EH (cell line): ENCODE measurements at regions not wholly inside any gene's neighbourhood (a gene's known extent, or its start where the extent isn't known, plus 50 kb on each side); places are given as distances from the start of the nearest gene placed in this dataset.

Experiments
- DNase-seq: peaks from one replicate; pipeline ENCODE4 v3.0.0-alpha.2; 2015; ENCODE audit warnings: low read depth

DNA sequence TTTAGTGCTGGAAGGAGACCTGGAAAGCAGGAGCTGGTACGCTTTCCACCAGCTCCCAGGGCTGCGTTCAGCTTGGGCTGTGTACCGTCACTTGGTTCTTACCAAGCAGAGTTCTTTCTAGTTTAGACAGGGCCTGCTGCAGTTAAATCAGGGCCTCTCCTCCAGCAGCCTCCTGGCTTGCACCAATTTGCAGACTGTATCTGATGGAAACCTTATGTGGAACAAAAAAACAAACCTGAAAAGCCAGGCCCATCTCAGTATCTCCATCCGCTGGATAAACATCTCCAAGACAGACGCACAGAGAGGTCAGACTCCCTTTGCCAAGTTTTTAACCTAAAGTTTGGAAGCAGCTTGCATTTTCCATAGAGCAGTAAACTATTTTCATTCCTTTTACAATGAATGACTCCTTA, 288.6 kb upstream of the SORL1-AS1 start:
- peak; percentile 11 for DNase-seq

DNA sequence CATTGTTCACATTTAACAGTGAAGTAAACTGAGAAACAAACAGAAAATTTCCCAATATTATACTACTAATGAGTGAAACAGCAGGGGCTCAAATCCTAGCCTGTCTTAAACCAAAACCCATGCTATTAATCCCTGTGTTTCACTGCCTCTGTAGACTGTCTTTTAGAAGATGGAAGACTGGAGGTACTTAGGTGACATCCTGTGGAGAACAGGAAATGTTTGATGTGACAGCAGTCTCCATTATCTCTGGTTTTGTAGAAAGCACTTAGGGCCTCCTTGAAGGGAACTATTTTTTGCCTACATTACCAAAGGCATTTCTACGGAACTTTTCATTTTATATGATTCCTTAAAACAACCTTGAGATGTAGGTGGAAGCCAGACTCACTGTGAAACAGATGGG, 288.1 kb upstream of the SORL1-AS1 start:
- no peak for DNase-seq

DNA sequence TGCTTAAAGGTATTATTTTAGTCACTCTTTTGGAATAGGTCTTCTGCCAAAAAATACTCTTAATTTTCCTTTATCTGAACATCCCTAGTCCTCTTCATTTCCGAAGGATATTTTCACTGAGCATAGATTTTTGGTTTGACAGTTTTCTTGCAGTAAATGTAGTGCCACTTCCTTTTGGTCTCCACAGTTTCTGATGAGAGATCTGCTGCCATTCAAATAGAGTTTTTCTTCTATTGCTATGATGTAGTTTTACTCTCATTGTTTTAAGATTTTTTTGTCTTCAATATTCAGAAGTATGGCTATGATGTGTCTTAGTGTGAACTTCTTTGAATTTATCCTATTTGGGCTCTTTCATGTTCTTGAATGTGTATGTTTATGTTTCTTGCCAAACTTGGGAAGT, 281.1 kb upstream of the SORL1-AS1 start:
- no peak for DNase-seq

DNA sequence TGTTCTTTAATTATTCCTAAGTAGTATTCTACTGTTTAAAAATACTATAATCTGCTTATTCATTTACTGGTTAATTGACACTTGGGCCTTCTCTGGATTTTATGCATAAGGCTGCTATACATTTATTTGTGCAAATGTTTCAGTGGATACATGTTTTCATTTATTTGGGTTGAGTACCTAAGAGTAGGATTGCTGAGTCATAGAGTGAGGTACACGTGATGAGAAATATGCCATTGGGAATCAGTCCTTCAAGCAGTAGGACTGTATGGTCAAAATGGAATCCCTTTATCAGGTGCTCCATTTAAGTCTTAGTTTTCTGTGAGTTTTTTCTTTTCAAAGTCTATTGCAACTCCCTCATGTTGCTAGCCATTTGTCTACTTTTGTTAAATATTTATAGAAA, 275.2 kb upstream of the SORL1-AS1 start:
- no peak for DNase-seq

DNA sequence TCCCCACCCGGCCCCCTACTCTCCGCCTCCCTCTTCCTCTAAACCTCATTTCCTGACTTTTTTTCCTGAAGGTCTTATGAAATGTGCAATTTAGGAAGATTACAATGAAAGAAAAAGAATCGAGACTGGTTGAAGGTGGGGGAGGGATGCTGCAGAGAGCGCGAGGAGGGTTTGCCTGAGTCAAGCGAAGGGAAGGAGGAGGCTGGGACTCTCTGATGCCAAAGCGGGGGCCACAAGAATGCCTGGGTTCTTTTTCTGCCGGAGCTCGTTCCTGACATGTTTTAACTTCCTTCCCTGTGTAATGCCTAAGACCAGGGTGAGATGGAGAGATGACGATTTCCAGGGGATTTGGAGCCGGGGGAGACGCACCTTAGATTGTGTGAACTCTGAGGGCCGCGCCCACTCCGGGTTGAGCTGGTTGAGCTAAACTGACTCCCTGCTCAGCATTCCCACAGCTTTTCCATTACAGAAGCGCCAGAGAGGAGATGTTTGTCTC, 270.5 kb upstream of the SORL1-AS1 start:
- peak; percentile 27 for DNase-seq

DNA sequence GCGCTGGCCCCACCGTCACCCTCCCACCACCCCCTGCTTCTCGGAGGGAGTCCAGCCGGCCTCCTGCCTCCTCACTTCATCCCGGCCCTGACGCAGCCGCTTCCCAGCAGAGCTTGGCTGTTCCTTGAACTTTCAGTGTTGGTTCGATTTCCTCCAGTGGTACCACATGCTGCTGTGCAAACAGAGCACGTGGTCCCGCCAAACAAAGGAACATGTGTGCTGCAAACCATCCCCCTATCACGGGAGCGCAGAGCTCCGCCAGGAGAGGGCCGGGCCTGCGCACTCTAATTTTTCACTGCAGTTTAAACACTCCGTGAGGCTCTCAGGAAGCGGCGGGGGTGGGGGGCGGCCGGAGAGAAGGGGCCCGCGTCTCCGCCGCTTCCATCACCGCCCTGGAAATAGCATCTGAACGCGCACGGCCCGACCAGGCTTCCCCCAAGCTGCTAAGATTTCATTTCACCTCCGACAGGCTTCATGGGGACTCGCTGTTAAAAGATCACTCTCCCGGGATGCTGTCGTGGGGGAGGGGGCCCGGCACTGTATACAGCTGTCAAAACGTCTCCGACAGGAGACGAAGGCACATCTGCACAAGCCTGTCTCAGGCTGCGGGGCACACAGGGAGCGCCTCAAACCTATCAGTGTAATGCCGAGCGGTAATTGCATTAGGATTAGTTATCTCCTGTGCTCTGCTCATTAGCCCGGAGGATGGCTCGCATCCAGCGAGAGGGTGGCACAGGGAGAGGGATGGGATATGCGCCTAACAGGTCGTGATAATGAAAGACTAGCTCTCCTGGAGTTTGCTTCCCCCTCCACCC, 269.9 kb upstream of the SORL1-AS1 start:
- DNase-seq = peak; percentile 68

DNA sequence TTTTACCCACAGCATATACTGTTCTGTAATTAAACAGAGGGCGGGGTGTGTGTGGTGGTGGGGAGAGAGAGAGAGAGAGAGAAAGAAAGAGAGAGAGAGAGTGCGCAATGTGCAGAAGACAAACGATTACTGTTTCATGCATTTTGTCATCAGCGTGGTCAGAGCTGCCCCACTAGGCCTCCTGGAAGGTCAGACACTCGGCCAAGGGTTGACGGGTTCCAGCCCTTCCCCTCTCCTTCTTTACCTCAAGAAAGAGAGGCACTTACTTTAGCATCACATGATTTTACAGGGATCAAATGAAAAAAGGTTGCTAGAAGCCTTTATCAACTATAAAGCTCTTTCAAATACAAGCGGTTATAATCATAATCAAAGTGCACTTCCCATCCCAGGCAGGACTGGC, 269.2 kb upstream of the SORL1-AS1 start:
- no peak for DNase-seq

DNA sequence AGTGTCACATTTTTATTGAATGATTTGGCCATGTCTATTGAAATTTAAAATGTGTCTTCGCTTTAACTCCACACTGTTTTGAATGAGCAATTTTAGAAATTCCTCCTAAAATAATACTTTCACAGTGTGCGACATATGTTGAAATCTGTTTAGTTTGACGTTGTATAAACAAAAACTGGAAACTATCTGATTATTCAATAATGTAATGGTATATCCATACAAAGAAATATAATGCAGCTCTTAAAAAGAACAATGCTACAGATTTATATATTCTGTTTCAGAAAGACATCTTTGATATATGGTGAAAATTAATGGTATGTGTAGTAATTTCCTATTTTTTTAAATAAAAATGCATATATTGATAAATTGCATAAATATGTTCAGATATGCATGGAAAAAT, 268.7 kb upstream of the SORL1-AS1 start:
- DNase-seq = no peak

DNA sequence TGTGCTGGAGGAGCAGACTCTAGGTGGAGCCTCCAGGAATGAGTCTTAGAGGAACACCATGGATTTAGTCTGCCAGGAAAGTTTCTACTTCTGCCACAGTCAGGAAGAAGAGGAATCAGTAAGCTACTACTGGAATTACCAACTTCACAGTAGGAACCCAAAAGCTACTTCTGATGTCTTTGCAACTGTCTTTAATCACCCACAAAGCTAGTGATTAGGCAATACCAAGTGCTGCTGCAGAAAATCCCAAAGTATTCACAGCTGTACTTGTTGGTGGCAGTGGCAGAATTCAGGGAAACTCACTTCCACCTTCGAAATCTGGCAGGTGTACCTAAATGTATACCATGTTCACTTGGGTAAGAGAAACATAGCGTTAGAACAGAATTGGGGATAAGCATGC, 264.5 kb upstream of the SORL1-AS1 start:
- no peak for DNase-seq

DNA sequence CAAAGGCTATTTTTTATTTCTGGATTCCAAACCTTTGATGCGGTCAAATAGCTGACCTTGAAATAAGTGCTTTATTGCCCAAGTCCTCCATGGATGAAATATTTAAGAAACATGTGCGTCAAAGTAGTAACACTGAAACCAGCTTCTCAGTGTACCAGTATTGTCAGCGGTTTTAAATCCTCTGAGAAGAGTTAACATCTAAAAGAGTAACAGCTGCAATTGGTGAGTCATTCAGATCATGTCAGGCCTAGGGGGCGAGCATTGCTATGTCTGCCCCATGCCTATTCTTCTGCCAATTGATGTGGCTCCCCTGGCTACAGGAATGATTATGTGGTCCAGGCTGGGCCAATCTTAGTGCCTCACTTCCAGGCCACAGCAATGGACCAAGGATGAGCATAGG, 263.3 kb upstream of the SORL1-AS1 start:
- peak; percentile 33 for DNase-seq

DNA sequence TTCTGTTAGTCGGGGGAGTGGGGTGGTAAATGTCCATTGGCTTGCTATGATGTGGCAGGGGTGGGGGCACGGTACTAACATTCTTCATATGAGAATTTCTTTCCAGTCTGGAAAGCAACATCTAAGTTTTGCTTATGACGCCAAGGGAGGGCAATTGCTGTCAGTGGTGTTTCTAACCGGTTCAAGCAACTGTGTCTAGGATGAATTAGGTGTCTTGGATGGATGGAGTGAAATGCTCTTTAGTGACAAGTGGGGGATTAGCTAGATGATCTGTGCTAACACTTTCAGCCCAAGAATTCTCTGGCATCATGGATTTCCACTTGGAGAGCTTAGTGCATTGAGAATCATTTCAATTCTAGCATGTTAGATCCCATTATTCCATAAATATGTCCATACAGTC, 262.6 kb upstream of the SORL1-AS1 start:
- DNase-seq = no peak

DNA sequence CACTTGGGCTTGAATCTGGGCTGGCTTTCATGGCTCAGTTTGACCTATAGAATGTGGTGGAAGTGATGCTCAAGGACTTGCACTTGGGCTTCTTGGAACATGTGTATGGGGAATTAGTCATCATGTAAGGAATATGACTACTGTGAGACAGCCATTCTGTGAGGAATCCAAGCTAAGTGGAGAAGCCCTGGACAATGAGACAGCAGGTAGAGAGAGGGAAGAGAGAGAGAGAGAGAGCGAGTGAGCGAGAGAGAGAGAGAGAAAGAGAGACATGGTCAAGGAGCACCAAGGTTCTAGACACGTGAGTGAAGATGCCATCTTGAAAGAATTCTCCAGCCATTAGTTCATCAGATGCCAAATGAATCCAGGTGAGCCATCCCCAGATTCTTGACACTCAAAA, 261.6 kb upstream of the SORL1-AS1 start:
- DNase-seq = peak; percentile 12

DNA sequence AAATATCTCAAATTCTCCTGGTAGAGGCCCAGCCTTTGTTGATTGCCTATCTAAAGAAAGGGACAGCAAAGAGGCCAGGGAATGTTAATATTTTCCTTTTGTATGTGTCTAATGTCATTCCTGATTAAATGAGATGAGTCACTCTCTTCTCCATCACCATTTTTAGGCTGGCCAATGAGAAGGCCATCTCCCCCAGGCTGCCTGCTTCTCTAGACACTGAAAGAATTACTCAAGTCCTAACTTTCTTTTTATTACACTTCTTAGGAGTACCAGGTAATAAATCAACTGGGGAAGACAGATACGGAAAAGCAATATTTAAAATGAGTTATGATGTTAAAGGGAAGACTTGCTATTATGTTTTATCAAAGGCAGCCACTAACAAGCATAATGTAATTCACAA, 259.2 kb upstream of the SORL1-AS1 start:
- peak; percentile 77 for DNase-seq

DNA sequence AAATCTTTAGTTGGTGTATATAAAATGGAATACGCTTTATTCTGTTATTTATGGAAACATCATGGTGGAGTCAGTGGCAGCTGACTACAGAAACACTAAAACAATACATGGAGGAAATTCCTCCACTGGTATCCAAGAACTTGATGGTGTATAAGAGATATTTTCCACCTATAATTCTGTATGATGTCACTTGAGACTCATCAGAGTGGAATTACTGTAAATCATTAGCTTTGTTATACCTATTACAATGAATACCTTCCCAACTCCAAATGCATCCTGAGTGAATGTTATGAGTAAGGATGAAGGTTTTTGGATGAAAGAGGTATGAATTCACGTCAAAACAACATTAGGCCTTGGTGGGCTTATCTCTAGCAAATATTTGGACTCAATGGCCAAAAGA, 258.5 kb upstream of the SORL1-AS1 start:
- no peak for DNase-seq

DNA sequence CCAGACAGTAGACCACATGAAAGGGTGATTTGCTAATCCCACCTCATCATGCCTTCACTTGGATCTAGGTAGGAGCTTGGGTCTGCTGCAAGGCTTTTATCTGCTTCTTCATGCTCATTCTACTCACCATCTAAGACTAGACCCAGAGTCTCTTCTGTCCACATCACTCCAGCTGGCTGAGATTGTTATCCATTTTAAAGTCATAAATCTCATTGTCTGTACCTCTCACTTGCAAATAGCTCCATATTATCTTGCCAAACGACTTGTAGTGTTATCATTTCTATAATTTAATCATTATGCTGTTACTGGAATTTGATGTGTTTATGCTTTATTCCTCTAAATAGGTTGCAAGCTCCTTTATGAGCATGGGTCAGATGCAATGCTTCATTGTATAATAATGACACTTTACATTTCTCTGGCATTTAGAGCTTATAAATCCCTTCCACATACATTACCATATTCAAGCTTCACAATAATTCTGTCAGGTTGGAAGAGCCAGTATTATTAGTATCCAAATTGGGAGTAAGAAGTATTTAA, 254.2 kb upstream of the SORL1-AS1 start:
- no peak for DNase-seq

DNA sequence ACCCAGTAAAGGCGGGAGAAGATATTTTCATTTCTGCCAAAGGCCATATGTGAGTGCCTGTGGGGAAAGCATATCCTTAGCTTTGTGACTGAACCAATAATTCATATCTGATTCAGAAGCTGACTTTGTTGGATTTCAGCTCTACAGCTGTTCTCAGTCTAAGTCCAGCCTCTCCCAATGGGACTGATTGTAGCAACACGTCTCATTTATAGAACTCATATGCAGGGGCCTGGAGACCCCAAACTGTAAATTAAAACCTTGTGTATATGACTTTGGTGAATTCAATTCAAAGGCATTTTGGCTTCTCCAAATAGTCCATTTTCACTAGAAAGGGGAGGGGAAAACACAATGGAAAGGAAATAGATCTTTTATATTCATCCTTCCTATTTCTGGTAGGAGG, 250.4 kb upstream of the SORL1-AS1 start:
- DNase-seq = no peak

DNA sequence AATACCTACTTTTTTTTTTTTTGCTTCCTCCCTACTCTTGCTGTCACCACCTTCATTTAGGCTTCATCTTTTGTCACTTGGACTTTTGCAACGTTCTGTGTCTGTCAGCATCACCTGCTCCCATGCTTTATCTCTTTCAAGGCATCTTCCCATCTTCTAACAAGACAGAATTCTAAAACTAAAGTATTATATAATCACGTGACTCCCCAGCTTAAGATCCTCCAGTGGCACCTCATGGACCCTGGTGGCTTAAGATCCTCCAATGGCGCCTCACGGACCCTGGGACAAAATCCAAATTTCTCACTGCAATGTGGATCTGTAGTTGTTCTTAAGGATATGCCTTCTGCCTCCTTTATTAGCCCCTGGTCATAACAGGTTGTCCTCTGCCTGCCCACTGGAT, 248.2 kb upstream of the SORL1-AS1 start:
- no peak for DNase-seq

DNA sequence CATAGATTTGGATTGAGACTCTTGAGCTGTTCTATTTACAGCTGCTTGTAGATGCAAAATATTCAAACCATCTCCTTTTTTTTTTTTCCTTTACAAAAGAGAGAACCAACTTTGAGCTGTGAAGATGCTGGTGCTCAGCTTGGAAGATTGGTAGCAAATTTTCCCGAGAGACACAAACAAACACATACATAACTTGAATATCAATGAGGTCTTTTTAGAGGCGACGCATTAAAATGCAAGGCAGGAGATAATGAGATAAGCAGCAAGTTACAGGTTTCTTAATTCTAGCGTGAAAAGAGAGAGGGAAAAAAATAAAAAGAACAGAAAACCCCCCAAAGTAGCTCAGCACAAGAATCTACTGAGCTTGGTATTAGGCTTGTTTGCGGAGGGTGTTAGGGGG, 247.0 kb upstream of the SORL1-AS1 start:
- DNase-seq = no peak

DNA sequence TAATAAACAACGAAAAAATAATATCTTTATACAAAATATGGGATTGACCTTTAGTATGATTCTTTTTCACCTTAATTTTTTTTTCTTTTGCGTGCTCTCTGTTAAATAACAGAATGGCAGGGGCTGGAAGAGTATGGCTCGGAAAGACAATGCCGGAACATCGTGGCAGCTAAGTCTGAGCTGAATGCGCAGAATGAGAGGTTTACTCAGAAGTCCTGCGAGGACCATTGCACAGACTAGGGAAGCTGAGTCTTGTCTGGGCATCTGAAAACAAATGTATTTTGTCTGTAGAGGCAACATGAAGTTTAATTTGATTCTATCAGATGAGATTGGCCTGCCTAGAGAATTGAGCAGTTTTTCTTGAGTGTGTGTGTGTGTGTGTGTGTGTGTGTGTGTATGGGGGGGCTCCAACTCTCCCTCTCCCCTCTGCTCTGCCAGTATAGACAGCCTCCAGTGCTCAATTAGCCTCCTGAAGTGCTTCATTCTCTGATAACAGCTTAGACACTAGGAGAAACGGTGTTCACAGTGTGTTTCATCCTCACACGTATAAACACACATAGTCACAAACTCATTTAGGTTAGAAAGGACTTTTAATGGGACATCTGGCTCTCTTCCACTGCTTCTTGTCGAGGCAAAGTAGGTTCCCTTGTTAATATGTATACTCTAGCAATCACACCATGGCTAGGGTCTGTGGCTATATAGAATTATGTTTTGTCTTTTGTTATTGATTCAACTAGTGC, 244.3 kb upstream of the SORL1-AS1 start:
- no peak for DNase-seq

DNA sequence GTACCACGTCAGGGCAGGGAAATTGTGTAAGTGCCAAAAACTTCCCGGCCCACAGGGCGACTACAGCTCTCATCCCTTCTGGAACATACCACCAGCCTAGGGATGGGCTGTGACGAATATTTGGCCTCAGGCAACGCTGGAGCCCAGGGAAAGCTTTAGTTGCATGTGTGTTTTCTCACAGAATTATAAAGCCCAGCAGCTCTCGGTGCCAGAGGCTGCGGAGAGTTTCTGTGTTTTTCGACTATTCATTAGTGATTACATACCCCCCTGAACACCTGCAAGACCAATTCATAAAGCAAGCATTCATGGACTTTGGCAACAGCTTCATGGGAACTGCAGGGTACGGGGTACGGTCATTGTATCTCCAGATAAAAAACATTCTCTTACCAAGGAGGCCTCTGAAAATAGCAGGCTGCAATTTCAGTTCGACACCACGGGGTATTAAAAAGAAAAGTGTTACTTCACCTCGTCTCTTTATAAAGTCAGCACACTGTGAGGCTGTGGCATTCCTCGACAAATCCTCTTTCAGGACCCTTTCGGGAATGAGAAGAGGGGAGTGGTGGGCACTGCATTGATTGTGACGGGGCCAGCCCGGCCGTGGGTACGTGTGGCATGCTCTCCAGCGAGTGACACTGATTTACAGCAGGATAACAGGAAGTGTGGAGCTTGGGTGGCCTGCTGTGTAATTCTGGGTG, 243.6 kb upstream of the SORL1-AS1 start:
- no peak for DNase-seq

DNA sequence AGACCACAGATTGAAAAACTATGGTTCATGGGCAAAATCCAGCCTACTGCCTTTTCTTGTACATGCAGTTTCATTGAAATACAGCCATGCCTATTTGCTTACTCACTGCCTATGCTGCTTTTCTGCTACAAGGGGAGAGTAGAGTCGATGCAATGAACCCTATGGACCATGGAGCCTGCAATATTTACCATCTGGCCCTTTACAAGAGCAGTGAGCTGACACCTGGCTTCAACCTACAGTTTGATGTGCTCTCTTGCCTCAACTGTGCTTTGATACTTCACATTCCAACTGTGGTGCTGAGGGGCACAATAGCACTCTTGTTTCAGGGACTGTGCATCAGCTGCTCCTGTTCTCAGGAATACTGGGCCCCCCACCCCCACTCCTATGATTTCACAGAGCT, 239.5 kb upstream of the SORL1-AS1 start:
- no peak for DNase-seq

DNA sequence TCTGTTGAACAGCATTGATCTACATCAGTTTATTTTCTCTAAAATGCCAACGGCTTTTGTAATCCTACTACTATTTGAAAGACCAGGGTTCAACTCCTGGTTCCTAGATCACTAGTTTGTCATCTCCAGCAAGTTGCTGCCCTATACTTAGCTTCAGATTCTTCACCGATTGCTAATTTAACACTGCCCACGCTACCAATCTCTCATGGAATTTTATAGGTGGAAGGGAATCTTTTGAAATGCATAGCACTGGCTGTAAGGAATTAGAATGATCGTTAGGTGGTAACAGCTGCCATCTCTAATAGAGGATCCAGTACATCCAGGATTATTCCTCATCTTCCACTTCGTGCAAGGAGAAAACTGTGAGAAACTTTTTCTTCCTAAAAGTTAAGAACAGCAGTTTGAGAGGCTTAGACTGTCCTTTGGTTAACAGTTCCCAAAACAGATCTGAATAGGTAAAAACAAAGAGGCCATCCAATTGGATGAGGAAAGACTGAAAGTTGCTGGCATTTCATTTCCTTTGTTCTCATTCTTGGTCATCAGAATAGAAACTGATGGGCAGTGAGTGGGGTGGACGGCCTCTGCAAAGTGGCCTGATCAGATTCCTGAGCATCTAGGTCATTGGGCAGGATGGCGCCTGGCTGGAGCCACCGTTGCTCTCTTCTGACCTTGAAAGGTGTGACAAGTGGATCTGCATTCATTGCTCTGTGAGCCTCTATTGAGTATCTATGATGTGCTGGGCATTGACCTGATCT, 236.3 kb upstream of the SORL1-AS1 start:
- no peak for DNase-seq
